GM18909 (cell line): ENCODE measurements at regions not wholly inside any gene's neighbourhood (a gene's known extent, or its start where the extent isn't known, plus 50 kb on each side); places are given as distances from the start of the nearest gene placed in this dataset.

Source experiments
- ATAC-seq: cut with Tn5 transposase; IDR thresholded peaks from one replicate; pipeline ENCODE4 v1.9.1; 2021; ENCODE audit warnings: mild to moderate bottlenecking; ENCODE audit not compliant: unreplicated experiment, poor library complexity

DNA sequence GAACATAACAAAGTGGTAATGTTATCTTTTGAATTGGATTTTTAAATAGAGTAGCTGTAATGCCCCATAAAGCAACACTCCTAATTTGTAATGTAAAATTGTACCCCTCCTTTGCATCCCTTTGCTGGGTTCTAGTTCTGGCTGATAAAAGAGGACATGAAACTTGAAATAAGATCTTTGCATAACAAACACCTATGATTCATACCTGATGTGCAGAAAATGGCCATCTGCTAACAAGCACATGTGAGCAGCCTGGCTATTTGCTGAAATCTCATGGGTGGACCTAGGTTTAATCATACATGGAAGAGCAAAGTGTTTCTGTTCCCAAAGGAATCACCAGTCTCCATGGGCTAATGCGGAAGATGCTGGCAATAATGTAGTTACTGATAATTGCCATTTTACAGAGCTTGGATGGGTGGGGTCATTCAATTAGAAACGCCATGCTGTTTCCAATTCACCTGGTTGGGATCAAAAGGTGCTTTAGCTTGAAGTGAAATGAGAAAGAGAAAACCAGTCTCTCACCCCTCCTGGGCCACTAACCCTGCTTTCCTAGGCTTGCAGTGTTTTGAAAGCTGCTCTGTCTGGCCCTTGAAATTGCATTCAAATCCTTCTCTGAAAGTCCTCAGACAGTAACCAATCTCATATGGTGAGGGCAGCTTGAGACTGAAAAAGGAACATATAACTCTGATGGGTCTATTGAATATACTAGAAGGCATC, 585.1 kb downstream of the TLE4 start:
- ATAC-seq, result peak; percentile 73

DNA sequence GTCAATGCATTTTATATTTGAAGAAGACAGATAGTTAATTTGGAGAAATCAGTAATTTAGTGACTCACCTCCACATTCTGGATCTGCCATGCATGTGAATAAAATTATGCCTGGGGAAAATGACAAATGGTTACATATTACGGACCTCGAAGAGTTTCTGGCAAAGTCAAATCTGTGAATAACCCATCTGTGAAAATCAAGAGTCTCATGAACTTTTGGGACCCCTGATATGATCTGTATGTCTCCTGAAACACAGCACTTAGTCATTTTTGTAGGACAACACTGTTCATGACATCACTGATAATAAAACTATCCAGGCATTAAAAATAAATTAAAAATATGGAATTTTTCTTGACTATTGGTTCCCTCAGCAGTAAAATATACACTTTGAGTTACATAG, 584.5 kb downstream of the TLE4 start:
- ATAC-seq, result no peak

- no peak for ATAC-seq
Observed at GRCh38 chr9:80147866-80148265, 576.1 kb downstream of the TLE4 start.

GRCh38 chr9:80146466-80146865, 574.7 kb downstream of the TLE4 start:
- no peak for ATAC-seq

- no peak for ATAC-seq
Observed at GRCh38 chr9:80144856-80145255, 573.1 kb downstream of the TLE4 start.

DNA sequence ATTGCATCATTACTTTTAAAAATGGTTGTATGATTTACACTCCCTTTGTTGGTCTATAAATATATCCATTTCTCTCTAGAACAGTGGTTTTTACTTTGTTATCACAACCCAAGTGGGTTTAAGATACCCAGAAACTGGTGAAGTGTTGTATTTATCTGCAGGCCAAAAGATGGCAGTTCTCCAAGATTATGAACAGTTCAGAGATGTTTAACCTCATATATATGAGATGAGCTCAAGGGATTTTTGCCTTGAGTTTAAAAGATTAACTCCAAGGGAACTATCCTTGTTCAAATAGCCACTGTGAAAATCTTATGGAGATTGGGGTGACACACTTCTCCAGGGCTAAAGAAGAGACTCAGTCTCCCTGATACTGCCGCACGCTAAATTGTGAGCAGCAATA, 572.6 kb downstream of the TLE4 start:
- no peak for ATAC-seq

DNA sequence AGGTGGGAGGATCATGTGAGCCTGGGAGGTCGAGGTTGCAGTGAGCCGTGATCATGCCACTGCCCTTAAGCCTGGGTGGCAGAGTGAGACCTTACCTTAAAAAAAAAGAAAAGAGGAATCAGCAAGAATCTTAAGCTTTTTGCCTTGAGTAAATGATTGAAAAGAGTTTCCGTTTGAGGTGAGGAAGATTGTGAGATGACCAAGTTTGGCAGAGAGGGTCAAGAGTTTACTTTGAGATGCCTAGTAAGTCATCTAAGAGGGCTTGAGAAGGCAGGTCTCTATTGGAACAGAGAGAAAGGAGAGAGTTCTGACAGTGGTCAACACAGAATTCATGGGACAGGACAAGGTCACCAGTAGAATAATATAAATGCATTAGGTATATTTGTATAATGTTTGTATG, 572.1 kb downstream of the TLE4 start:
- peak; percentile 100 for ATAC-seq

- ATAC-seq, result peak; percentile 99
Observed at GRCh38 chr9:80134487-80134886, 562.7 kb downstream of the TLE4 start.

DNA sequence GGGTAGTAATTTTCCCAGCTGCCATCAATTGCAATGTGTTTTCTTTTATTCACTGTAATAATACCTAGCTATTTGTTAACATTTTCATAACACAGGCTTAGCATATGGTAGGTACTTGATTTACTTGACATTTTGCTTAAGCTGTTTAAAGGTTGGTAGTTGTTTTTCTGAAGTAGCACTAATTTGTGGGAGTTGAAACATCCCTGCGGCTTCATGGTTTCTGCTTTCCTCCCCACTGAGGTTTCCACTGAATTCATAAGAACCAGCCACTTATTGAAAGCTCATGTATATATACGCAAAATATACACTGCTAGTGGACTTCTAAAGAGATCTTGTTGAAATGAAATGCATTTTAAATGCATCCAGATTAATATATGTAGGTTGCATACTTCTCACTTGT, 559.9 kb downstream of the TLE4 start:
- no peak for ATAC-seq

DNA sequence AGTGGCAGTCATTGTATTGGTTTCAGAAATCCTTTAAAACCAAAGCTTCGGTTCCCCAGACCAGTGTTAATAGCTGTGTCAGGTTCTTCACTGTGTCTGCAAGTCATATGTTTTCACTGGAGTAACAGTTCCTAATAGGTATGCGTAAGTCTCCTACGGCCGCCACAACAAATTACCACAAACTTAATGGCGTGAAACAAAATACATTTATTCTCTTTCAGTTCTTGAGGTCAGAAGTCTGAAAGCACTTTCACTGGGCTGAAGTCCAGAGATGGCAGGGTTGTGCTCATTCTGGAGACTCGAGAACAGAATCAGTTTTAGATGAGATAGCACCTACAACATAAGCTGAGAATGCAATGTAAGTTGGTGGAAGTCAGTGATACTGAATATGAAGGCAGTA, 556.2 kb downstream of the TLE4 start:
- peak; percentile 47 for ATAC-seq

DNA sequence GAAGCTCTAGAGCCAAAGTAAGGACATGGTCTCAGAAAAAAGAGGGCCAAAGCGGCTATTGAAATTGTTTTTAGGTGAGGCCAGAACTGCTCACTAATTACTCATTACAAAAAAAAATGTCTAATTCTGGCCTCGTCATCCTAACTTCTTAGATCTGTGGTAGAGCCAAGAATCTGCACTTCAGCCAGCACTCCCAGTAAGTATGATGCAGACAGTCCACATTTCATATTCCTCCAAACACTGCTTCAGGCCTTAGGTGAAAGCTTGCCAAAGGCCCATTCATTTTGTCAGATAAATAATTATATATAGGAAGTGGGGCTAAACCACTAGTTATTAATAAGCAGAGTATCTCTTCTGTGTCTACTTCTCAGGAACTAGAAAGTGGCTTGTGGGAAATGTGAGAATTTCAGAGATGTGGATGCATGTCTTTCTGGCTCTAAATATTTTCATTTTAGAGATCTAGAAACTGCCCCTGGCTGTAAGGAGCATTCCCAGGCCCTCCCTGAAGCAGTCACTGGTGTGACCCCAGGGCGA, 554.0 kb downstream of the TLE4 start:
- no peak for ATAC-seq

DNA sequence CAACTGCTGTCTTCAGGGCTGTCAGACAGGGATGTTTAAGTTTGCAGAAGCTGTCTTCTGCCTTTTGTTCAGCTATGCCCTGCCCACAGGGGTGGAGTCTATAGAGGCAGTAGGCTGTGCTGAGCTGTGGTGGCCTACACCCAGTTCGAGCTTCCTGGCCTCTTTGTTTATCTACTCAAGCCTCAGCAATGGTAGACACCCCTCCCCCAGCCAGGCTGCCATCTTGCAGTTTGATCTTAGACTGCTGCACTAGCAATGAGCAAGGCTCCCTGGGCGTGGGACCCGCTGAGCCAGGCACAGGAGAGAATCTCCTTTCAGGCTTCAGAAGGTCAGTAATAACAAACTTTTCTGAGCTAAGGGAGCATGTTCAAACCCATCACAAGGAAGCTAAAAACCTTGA, 545.3 kb downstream of the TLE4 start:
- no peak for ATAC-seq

DNA sequence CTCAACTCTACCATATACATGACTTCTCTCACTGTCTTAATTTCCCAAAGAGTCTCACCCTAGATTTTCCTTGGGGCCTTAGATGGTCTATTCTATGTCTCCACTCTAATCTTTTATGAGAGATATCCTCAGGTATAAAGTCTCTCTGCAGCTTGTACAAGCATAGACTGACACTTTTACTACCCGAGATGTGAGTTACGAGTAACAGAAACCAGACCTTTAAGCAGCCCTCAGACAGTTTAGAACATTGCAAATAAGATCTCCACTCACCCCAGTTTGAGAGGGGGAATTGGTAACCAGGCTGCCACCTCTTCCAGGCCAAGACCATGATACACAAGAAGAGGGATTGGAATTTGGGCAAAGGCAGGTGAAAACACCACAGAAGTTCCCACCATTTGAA, 542.5 kb downstream of the TLE4 start:
- ATAC-seq, result no peak

DNA sequence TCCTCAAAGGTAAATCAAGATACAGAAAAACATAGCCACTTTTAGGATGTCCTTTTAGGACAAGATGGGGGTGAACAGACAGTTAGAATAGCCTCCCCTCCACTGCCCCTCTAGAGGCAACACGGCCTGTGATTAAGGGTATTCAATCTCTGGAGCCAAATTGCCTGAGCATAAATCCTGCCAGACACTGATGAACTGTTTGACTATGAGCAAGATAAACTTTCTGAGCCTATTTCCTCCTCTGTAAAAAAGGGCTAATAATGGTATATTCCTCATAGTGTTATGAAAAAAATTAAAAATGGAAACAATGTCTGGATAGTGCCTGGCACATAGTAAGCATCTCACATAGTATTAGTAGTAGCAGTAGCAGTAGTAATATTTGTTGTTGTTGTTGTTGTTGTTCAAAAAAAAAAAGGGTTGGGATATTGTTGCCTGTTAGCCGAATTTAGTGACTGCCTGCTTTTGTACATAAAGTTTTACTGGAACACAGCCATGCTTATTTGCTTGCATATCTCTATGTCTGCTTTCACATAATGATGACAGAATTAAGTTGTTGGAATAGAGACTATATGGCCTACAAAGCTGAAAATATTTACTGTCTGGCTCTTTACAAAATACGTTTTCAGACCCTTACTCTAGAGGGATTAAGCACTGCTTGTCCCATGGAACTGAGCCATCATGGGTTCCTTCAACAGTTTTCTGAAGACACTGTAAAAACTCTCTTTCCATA, 536.3 kb downstream of the TLE4 start:
- ATAC-seq, result no peak

DNA sequence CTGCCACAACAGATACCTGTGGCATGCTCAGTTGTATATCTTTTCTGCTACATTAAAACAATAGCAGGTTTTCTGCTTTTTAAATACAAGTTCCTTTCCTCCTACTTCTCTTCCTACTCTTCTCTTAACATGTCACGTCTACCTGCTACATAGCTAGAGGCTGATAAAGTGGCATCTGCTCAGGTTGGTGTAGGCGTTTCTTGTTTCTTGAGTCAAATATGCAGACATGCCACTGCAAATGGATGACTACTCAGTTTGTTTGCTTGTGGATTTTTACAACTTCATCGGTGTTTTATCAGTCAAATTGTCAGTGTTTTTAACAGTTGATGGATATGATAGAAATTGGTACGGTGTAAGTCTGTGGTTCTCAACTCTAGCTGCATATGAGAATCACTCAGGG, 525.7 kb downstream of the TLE4 start:
- no peak for ATAC-seq

DNA sequence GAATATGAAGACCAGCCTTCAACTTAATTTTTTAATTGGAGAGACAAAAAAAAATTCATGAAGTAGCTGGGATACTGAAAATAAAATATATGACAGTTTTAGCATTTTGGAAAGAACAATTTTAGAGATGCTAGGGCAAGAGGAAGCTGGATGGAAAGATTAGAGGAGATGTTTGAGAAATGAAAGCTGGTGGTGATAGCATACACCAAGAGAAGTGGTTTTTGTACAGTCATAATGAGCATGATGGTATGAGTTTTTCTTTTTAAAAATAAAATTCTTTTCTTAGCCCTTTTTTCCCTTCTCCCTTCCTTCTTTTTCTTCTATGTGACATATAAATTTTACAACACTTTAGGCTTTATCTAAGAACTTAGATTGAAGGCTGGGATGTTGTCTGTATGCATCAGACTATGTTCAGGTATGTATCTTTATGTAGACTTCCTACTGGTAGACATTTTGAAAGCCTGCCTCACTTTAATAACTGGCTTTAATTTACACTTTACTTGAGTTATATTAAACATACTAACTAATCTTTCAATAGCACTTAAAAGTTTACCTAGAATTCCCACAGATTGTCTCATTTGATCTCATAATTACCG, 522.5 kb downstream of the TLE4 start:
- ATAC-seq, result peak; percentile 67

DNA sequence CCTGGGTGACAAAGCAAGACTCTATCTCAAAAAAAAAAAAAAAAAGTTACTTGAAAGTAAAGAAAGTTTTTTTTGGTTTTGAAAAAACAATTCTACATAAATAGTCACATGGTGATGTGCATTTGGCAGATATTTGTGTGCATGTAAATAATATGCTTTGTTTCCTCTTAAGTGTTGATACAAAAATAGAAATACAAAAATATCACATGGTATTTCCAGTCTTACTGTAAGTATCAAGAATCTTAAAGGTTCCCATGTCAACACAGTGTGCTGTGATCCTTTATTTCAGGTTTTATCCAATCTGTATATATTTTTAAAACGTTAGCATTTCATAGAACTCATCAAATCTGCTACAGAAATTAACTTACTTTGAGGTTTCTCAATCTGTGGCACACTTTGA, 521.9 kb downstream of the TLE4 start:
- ATAC-seq, result no peak

GRCh38 chr9:80091526-80091925, 519.8 kb downstream of the TLE4 start:
- ATAC-seq, result no peak

GRCh38 chr9:80090317-80090716, 518.6 kb downstream of the TLE4 start:
- ATAC-seq, result no peak

DNA sequence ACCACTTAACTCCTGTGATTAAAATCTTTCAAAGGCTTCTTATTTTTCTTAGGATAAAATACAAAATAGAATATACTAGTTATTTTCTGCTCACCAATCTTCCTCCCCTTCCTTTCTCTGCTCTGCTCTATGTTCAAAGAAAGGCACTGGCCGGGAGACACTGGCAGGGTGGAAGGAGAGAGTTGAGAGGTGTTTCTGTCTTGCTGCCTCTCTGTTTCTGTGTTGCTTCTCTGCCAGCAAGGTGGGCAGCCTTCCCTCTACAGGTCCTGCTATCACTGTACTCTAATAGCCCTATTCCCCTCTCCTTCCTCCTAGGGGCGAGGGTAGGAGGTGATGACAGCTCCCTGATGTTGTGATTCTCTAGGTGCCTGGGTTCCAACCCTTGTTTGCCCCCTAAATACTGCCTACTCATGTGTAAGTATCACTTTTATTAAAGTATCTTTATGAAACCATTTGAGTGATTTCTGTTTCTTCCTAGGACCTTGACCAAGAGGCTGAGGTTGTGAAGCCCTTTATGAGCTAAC, 515.1 kb downstream of the TLE4 start:
- ATAC-seq, result no peak

DNA sequence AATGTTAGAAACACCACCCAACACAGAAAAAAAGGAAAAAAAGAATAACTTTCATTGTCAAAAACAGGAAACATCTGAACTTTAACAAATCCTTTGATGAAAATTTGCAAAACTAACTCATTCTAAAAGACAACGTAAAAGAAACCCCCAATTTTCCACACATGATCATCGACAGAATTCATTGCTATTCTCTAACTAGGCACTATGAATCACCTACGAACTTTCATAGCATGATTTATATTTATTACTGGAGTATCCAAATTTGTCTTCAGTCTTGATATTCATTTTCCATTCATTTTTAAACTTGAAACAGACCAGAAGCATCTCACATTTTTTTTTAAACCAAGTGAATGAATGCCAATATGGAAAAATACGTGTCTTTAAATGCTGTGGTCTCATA, 514.6 kb downstream of the TLE4 start:
- no peak for ATAC-seq
